Spleen (tissue), 11 donors: ENCODE measurements at regions not wholly inside any gene's neighbourhood (a gene's known extent, or its start where the extent isn't known, plus 50 kb on each side); places are given as distances from the start of the nearest gene placed in this dataset.

ENCODE experiments used
- DNase-seq: peaks from one replicate; pipeline ENCODE4 v3.0.0-alpha.2; 2020
- H3K27ac ChIP-seq, 8 donors: fragments of 200-600 bp; sonication (generic) in 7 of 8; 1 replicate in 4 of 8; 2 replicates in 4 of 8; pipeline versions ENCODE4 v1.5.0 to v1.8.0; 2016 to 2021; ENCODE audit warnings: inconsistent platforms in 4 of 8, mild to moderate bottlenecking in 4 of 8, moderate library complexity in 1 of 8
- H3K27me3 ChIP-seq, 7 donors: fragments of 200-600 bp; sonication (generic) in 6 of 7; replicated peaks in 1 of 7; 1 replicate in 4 of 7; 2 replicates in 3 of 7; pipeline versions ENCODE4 v1.5.0 to v1.8.0; 2016 to 2021; ENCODE audit warnings: inconsistent platforms in 3 of 7, mild to moderate bottlenecking in 1 of 7
- H3K36me3 ChIP-seq, 6 donors: fragments of 200-600 bp; sonication (generic) in 5 of 6; 1 replicate in 4 of 6; 2 replicates in 2 of 6; pipeline versions ENCODE4 v1.5.0 to v1.8.0; 2016 to 2021; ENCODE audit warnings: inconsistent platforms in 2 of 6
- H3K4me1 ChIP-seq, 6 donors: fragments of 200-600 bp; sonication (generic) in 5 of 6; 1 replicate in 3 of 6; 2 replicates in 3 of 6; pipeline versions ENCODE4 v1.5.0 to v1.8.0; 2016 to 2021; ENCODE audit warnings: inconsistent platforms in 3 of 6
- H3K4me3 ChIP-seq, 8 donors: fragments of 200-600 bp; sonication (generic) in 7 of 8; 1 replicate in 4 of 8; 2 replicates in 4 of 8; pipeline versions ENCODE4 v1.5.0 to v1.8.0; 2016 to 2021; ENCODE audit warnings: inconsistent platforms in 4 of 8, mild to moderate bottlenecking in 4 of 8, moderate library complexity in 2 of 8
- H3K9me3 ChIP-seq, 8 donors: fragments of 200-600 bp; sonication (generic) in 7 of 8; 1 replicate in 4 of 8; 2 replicates in 4 of 8; pipeline versions ENCODE4 v1.5.0 to v1.8.0; 2016 to 2021; ENCODE audit warnings: inconsistent platforms in 4 of 8
- CTCF ChIP-seq, 11 experiments: fragments of 200-600 bp in 7 of 11; fragments of 450-650 bp in 4 of 11; sonication (generic) in 4 of 11; IDR thresholded peaks in 8 of 11; conservative IDR thresholded peaks in 3 of 11; 1 replicate in 7 of 11; 2 replicates in 4 of 11; pipeline versions ENCODE4 v1.4.0 to v1.8.0; 2016 to 2021; ENCODE audit warnings: antibody characterized with exemption in 11 of 11, inconsistent platforms in 4 of 11, mild to moderate bottlenecking in 1 of 11
- POLR2A ChIP-seq, 3 donors: fragments of 450-650 bp; IDR thresholded peaks; one replicate each; pipeline ENCODE4 v1.5.1; 2017; ENCODE audit warnings: antibody characterized with exemption in 3 of 3, mild to moderate bottlenecking in 1 of 3
- POLR2AphosphoS5 ChIP-seq, 3 donors: sonication (generic); formaldehyde crosslinking; IDR thresholded peaks; one replicate each; pipeline ENCODE4 v1.5.1; 2017; ENCODE audit warnings: antibody characterized with exemption in 3 of 3
- WGBS, 5 donors: extraction: QIAGEN DNeasy Blood & Tissue Kit in 3 of 5; methylation state at CpG; one replicate each; pipeline versions ENCODE4 v1.1.5 to v1.1.7; 2013 to 2018; 5-methylcytosine and 5-hydroxymethylcytosine counted together
- intact Hi-C: fragments of 100-400 bp; cut with DNase I; formaldehyde crosslinking; loops from one replicate; pipeline ENCODE4 v1.15.0; 2023; ENCODE audit warnings: low total_unique reads
- donor health status: healthy with polysubstance abuse.
- donor health status: DM: no; HTN: no; CAD: no; lungs with moderate emphysema.
- donor health status: DM: no; HTN: no; CAD: no.
- donor health status: Bipolar disorder and iron deficiency.
- donor health status: healthy.
- donor health status: DM: no; HTN: no; CAD: no.
- donor health status: DM: yes; HTN: yes; CAD: no.

GRCh38 chr5:24080046-24080445 lies 564.7 kb downstream of the CDH10 start:
- no peaks in the 10 kb centered on the region for H3K27me3 ChIP-seq
- no peak overlapping the region for H3K27ac ChIP-seq
- intact Hi-C loops = no loop called here
- WGBS, 5 donors = 69 to 84% (median 80%) methylated on average over 2 of the region's 2 CpGs
- no peak overlapping the region for H3K4me3 ChIP-seq
- H3K36me3 ChIP-seq = no peaks in the 10 kb centered on the region
- TF ChIP-seq CTCF (IDR thresholded peaks at IDR 0.05 in 8 of 11, conservative IDR thresholded peaks at IDR 0.05 in 3 of 11) (no peak), POLR2AphosphoS5 (IDR thresholded peaks at IDR 0.05) (no peak), POLR2A (IDR thresholded peaks at IDR 0.05) (no peak)
- H3K9me3 ChIP-seq = peaks cover 0 to 2% (median 0%) of the 10 kb centered on the region in 8 donors
- DNase-seq = no peak
- H3K4me1 ChIP-seq = no peaks in the 10 kb centered on the region

GRCh38 chr5:24094081-24094679 lies 550.6 kb downstream of the CDH10 start:
- H3K27ac ChIP-seq = no peak overlapping the region
- intact Hi-C loops = no loop called here
- TF ChIP-seq CTCF (IDR thresholded peaks at IDR 0.05 in 8 of 11, conservative IDR thresholded peaks at IDR 0.05 in 3 of 11) = no peak
- TF ChIP-seq POLR2AphosphoS5 (IDR thresholded peaks at IDR 0.05) = no peak
- TF ChIP-seq POLR2A (IDR thresholded peaks at IDR 0.05) = no peak
- no peaks in the 10 kb centered on the region for H3K4me1 ChIP-seq
- no peaks in the 10 kb centered on the region for H3K36me3 ChIP-seq
- DNase-seq = no peak
- H3K27me3 ChIP-seq = no peaks in the 10 kb centered on the region
- no peak overlapping the region for H3K4me3 ChIP-seq
- WGBS, 5 donors = 80 to 86% (median 82%) methylated on average over 8 of the region's 8 CpGs
- H3K9me3 ChIP-seq = peaks cover 0 to 27% (median 3%) of the 10 kb centered on the region in 8 donors

GRCh38 chr5:24102010-24102409 lies 542.8 kb downstream of the CDH10 start:
- TF ChIP-seq POLR2AphosphoS5 (IDR thresholded peaks at IDR 0.05) (no peak), CTCF (IDR thresholded peaks at IDR 0.05 in 8 of 11, conservative IDR thresholded peaks at IDR 0.05 in 3 of 11) (no peak), POLR2A (IDR thresholded peaks at IDR 0.05) (no peak)
- H3K4me3 ChIP-seq = no peak overlapping the region

GRCh38 chr5:24103451-24104023 lies 541.2 kb downstream of the CDH10 start:
- 51 to 80% (median 75%) methylated on average over 3 of the region's 3 CpGs for WGBS, 5 donors
- no peaks in the 10 kb centered on the region for H3K27me3 ChIP-seq
- H3K9me3 ChIP-seq = peaks cover 0 to 9% (median 0%) of the 10 kb centered on the region in 8 donors
- TF ChIP-seq CTCF (IDR thresholded peaks at IDR 0.05 in 8 of 11, conservative IDR thresholded peaks at IDR 0.05 in 3 of 11) (no peak), POLR2A (IDR thresholded peaks at IDR 0.05) (no peak), POLR2AphosphoS5 (IDR thresholded peaks at IDR 0.05) (no peak)
- H3K4me3 ChIP-seq = no peak overlapping the region
- no peaks in the 10 kb centered on the region for H3K36me3 ChIP-seq
- H3K4me1 ChIP-seq = no peaks in the 10 kb centered on the region
- no peak overlapping the region for H3K27ac ChIP-seq
- no peak for DNase-seq
- intact Hi-C loops = no loop called here

More at GRCh38 chr5:24102010-24102409, 542.8 kb downstream of the CDH10 start:
- Histone ChIP-seq H3K27ac (no peak overlapping the region), H3K9me3 (peaks cover 0 to 9% (median 0%) of the 10 kb centered on the region in 8 donors), H3K4me1 (no peaks in the 10 kb centered on the region), H3K36me3 (no peaks in the 10 kb centered on the region), H3K27me3 (no peaks in the 10 kb centered on the region)
- WGBS, 5 donors = 76 to 91% (median 89%) methylated on average over 2 of the region's 2 CpGs
- no peak for DNase-seq
- intact Hi-C loops = no loop called here
